Islet of Langerhans (tissue), 1 donor: ENCODE measurements at regions not wholly inside any gene's neighbourhood (a gene's known extent, or its start where the extent isn't known, plus 50 kb on each side); places are given as distances from the start of the nearest gene placed in this dataset.
"Not testable (repeated sequence)": the region's sequence is repeated elsewhere in the genome, so short reads cannot be mapped to it uniquely, and the experiment has no call there.

Experiments used
- FAIRE-seq: peaks from one replicate; lab custom pipeline; 2011; peaks lifted over from hg19 to GRCh38; lab: Jason Lieb, UNC

- FAIRE-seq, result no peak
Measured at GRCh38 chr13:102538938-102539337, 57.8 kb upstream of the TPP2 start.

GRCh38 chr13:102536695-102537485 lies 59.9 kb upstream of the TPP2 start:
- no peak for FAIRE-seq

GRCh38 chr13:102536196-102536595 lies 60.6 kb upstream of the TPP2 start:
- no peak for FAIRE-seq

GRCh38 chr13:102530751-102531150 lies 66.0 kb upstream of the TPP2 start:
- FAIRE-seq, result no peak

- not testable (repeated sequence) for FAIRE-seq
Measured at GRCh38 chr13:102522251-102522650, 74.5 kb upstream of the TPP2 start.

- FAIRE-seq, result no peak
Measured at GRCh38 chr13:102517959-102518358, 78.8 kb upstream of the TPP2 start.

- FAIRE-seq, result no peak
Measured at GRCh38 chr13:102510072-102510471, 86.7 kb upstream of the TPP2 start.

GRCh38 chr13:102508411-102508810 lies 88.4 kb upstream of the TPP2 start:
- FAIRE-seq, result no peak

GRCh38 chr13:102504002-102504401 lies 92.8 kb upstream of the TPP2 start:
- FAIRE-seq, result no peak

GRCh38 chr13:102495663-102496062 lies 93.8 kb upstream of the FGF14 start:
- FAIRE-seq, result no peak

GRCh38 chr13:102487330-102487729 lies 85.5 kb upstream of the FGF14 start:
- FAIRE-seq, result peak; percentile 96

GRCh38 chr13:102484329-102484728 lies 82.5 kb upstream of the FGF14 start:
- FAIRE-seq, result no peak

GRCh38 chr13:102472650-102473049 lies 70.8 kb upstream of the FGF14 start:
- no peak for FAIRE-seq

GRCh38 chr13:102470283-102470917 lies 68.6 kb upstream of the FGF14 start:
- FAIRE-seq, result no peak

- no peak for FAIRE-seq
Measured at GRCh38 chr13:102466610-102467190, 64.9 kb upstream of the FGF14 start.

GRCh38 chr13:102462570-102462969 lies 60.7 kb upstream of the FGF14 start:
- no peak for FAIRE-seq

GRCh38 chr13:102461302-102461701 lies 59.5 kb upstream of the FGF14 start:
- FAIRE-seq, result no peak

- FAIRE-seq, result no peak
Measured at GRCh38 chr13:102460806-102461205, 59.0 kb upstream of the FGF14 start.

- no peak for FAIRE-seq
Measured at GRCh38 chr13:102452836-102453235, 51.0 kb upstream of the FGF14 start.
